HCT116 (cell line): ENCODE measurements at regions not wholly inside any gene's neighbourhood (a gene's known extent, or its start where the extent isn't known, plus 50 kb on each side); places are given as distances from the start of the nearest gene placed in this dataset.

Source experiments
- ATAC-seq: fragments of 200-7000 bp; cut with Tn5 transposase; 2 replicates; pipeline ENCODE4 v1.9.1; 2020; ENCODE audit warnings: mild to moderate bottlenecking, moderate library complexity
- BruUV-seq: library from RNA; stranded (reverse); fragments of 400-500 nt; replicated peaks from 2 replicates; lab custom pipeline; 2021; lab: Mats Ljungman, UMichigan
- CTCF ChIA-PET: fragments of 300-600 bp; sonication (Branson Sonifier 250); formaldehyde crosslinking; loops from one replicate; lab custom pipeline; 2021; ENCODE audit warnings: antibody characterized with exemption; lab: Charles Lee
- POLR2A ChIA-PET: fragments of 300-600, 350-600 bp; sonication (Branson Sonifier 250); formaldehyde crosslinking; loops from one replicate; lab custom pipeline; 2021; ENCODE audit warnings: antibody characterized with exemption; lab: Charles Lee
- RAD21 ChIA-PET, 2 experiments: fragments of 300-600 bp; sonication (Branson Sonifier 250); formaldehyde crosslinking; loops; one replicate each; lab custom pipeline; 2023; ENCODE audit warnings: low total read pairs in 2 of 2; ENCODE audit not compliant: uncharacterized antibody in 2 of 2, unreplicated experiment in 2 of 2, low non-redundant PET in 1 of 2; lab: Charles Lee
- DNase-seq: peaks from one replicate; pipeline ENCODE4 v3.0.0-alpha.2; 2010; ENCODE audit warnings: low read depth, low spot score
- H2AFZ ChIP-seq: fragments of 200-600 bp; shearing (Covaris generic), sonication (generic); 2 replicates; pipeline ENCODE4 v1.6.1; 2017; ENCODE audit warnings: low read depth, mixed run types, mixed read lengths, antibody characterized with exemption, low read length; ENCODE audit not compliant: poor library complexity, severe bottlenecking
- H3K27ac ChIP-seq: 2 replicates; pipeline ENCODE4 v1.5.1; 2012; ENCODE audit warnings: low read depth, low read length
- H3K27me3 ChIP-seq: fragments of 200-600 bp; sonication (generic); 2 replicates; pipeline ENCODE4 v1.6.1; 2016; ENCODE audit warnings: mixed run types, low read length, mixed read lengths; ENCODE audit not compliant: insufficient read depth
- H3K36me3 ChIP-seq, 2 experiments: fragments of 200-500 bp in 1 of 2; fragments of 200-600 bp in 1 of 2; sonication (Bioruptor generic) in 1 of 2; sonication (generic) in 1 of 2; 2 replicates each; pipeline versions ENCODE4 v1.5.1 to v1.6.1; 2014 to 2016; ENCODE audit warnings: low read length in 2 of 2, inconsistent platforms in 1 of 2, mixed read lengths in 1 of 2, mixed run types in 1 of 2; ENCODE audit not compliant: insufficient read depth in 2 of 2, control insufficient read depth in 1 of 2
- H3K4me1 ChIP-seq, 2 experiments: fragments of 200-600 bp in 1 of 2; sonication (generic) in 1 of 2; 2 replicates each; pipeline versions ENCODE4 v1.5.1 to v1.6.1; 2012 to 2017; ENCODE audit warnings: low read length in 2 of 2, inconsistent platforms in 1 of 2, mild to moderate bottlenecking in 1 of 2, mixed read lengths in 1 of 2, mixed run types in 1 of 2, moderate library complexity in 1 of 2; ENCODE audit not compliant: insufficient read depth in 2 of 2, control insufficient read depth in 1 of 2
- H3K4me2 ChIP-seq: fragments of 200-600 bp; sonication (generic); 2 replicates; pipeline ENCODE4 v1.6.1; 2017; ENCODE audit warnings: mixed run types, low read length, mixed read lengths
- H3K4me3 ChIP-seq, 2 experiments: fragments of 200-600 bp in 1 of 2; sonication (generic) in 1 of 2; replicated peaks in 1 of 2; 2 replicates each; pipeline ENCODE4 v1.5.1; 2011 to 2016; ENCODE audit warnings: low read length in 2 of 2, control low read depth in 1 of 2, low read depth in 1 of 2, mild to moderate bottlenecking in 1 of 2, mixed read lengths in 1 of 2, mixed run types in 1 of 2
- H3K79me2 ChIP-seq: fragments of 200-600 bp; sonication (generic); 2 replicates; pipeline ENCODE4 v1.6.1; 2017; ENCODE audit warnings: mild to moderate bottlenecking, mixed run types, low read length, moderate library complexity, mixed read lengths; ENCODE audit not compliant: insufficient read depth
- H3K9ac ChIP-seq: fragments of 200-600 bp; sonication (generic); 2 replicates; pipeline ENCODE4 v1.6.1; 2016; ENCODE audit warnings: low read length, mixed read lengths
- H3K9me2 ChIP-seq: fragments of 200-600 bp; sonication (generic), shearing (Covaris generic); 2 replicates; pipeline ENCODE4 v1.6.1; 2017; ENCODE audit warnings: mixed run types, mild to moderate bottlenecking, moderate library complexity; ENCODE audit not compliant: insufficient read depth
- H3K9me3 ChIP-seq, 2 experiments: fragments of 200-500 bp in 1 of 2; fragments of 200-600 bp in 1 of 2; sonication (Bioruptor generic) in 1 of 2; sonication (generic) in 1 of 2; 2 replicates each; pipeline ENCODE4 v1.6.1; 2014 to 2017; ENCODE audit warnings: low read length in 2 of 2, mixed read lengths in 2 of 2, inconsistent platforms in 1 of 2, low read depth in 1 of 2, mild to moderate bottlenecking in 1 of 2, mixed run types in 1 of 2, moderate library complexity in 1 of 2; ENCODE audit not compliant: control insufficient read depth in 1 of 2, insufficient read depth in 1 of 2
- H4K20me1 ChIP-seq: fragments of 200-600 bp; sonication (generic), shearing (Covaris generic); 2 replicates; pipeline ENCODE4 v1.6.1; 2017; ENCODE audit warnings: mixed run types, mild to moderate bottlenecking, moderate library complexity; ENCODE audit not compliant: insufficient read depth
- ATF3 ChIP-seq: IDR thresholded peaks from 2 replicates; pipeline ENCODE4 v1.6.1; 2012
- CEBPB ChIP-seq: IDR thresholded peaks from 2 replicates; pipeline ENCODE4 v1.6.1; 2012; ENCODE audit warnings: low read depth
- MAX ChIP-seq: IDR thresholded peaks from 2 replicates; pipeline ENCODE4 v1.6.1; 2012
- REST ChIP-seq: IDR thresholded peaks from 2 replicates; pipeline ENCODE4 v1.6.1; 2012; ENCODE audit warnings: low read depth
- SP1 ChIP-seq: IDR thresholded peaks from 2 replicates; pipeline ENCODE4 v1.6.1; 2012; ENCODE audit warnings: low read depth
- SRF ChIP-seq: IDR thresholded peaks from 2 replicates; pipeline ENCODE4 v1.6.1; 2012; ENCODE audit warnings: low read depth
- TCF7L2 ChIP-seq: IDR thresholded peaks from 2 replicates; pipeline ENCODE4 v1.7.0; 2011; ENCODE audit warnings: borderline replicate concordance, inconsistent platforms; ENCODE audit not compliant: insufficient read depth, insufficient read length; ENCODE audit errors: extremely low read depth
- YY1 ChIP-seq: IDR thresholded peaks from 2 replicates; pipeline ENCODE4 v1.6.1; 2011; ENCODE audit warnings: low read length, low read depth, moderate library complexity, mild to moderate bottlenecking; ENCODE audit not compliant: insufficient replicate concordance; ENCODE audit errors: extremely low read depth
- ZBTB33 ChIP-seq: IDR thresholded peaks from 2 replicates; pipeline ENCODE4 v1.6.1; 2011; ENCODE audit warnings: mild to moderate bottlenecking, low read length, moderate library complexity; ENCODE audit not compliant: insufficient replicate concordance; ENCODE audit errors: extremely low read depth
- ZFX ChIP-seq: fragments of 450-650 bp; IDR thresholded peaks from 2 replicates; pipeline ENCODE4 v1.6.1; 2017
- ZNF274 ChIP-seq: fragments of 200-500 bp; sonication (Bioruptor generic); IDR thresholded peaks from 2 replicates; pipeline ENCODE4 v1.6.1; 2014; ENCODE audit warnings: mild to moderate bottlenecking, low read depth, low read length, inconsistent platforms
- intact Hi-C: fragments of 100-400 bp; cut with micrococcal nuclease; formaldehyde crosslinking; loops from 2 replicates; pipeline ENCODE4 v1.10.0; 2022

GRCh38 chr5:61632064-61632463, 300.0 kb downstream of the ZSWIM6 start:
- ChIA-PET CTCF (interaction anchor here (1.0 kb wide), 1 partner anchor 26 kb away, joined by 4 read pairs; no protein-coding TSS in a partner anchor), POLR2A (no interaction called here)
- no peak overlapping the region for H3K27ac ChIP-seq
- H3K36me3 ChIP-seq, result no peaks in the 10 kb centered on the region
- no TSS peak for BruUV-seq
- H3K9ac ChIP-seq, result no peak overlapping the region
- intact Hi-C loops, result no loop called here
- TF ChIP-seq MAX (no peak), REST (no peak), ZNF274 (no peak), ATF3 (no peak), ZFX (no peak), TCF7L2 (no peak), YY1 (no peak), ZBTB33 (no peak), CEBPB (no peak), SRF (no peak), SP1 (no peak)
- TF ChIP-seq, all 23 proteins: peak for 0
- H4K20me1 ChIP-seq, result no peaks in the 10 kb centered on the region
- ATAC-seq, result no peak
- no peaks in the 10 kb centered on the region for H3K9me3 ChIP-seq
- RAD21 ChIA-PET, result no interaction called here
- H3K4me3 ChIP-seq, result no peak overlapping the region
- H3K4me2 ChIP-seq, result no peak overlapping the region
- no peaks in the 10 kb centered on the region for H3K4me1 ChIP-seq
- no peaks in the 10 kb centered on the region for H3K9me2 ChIP-seq
- no peak for DNase-seq
- H3K79me2 ChIP-seq, result no peaks in the 10 kb centered on the region
- H2AFZ ChIP-seq, result no peak overlapping the region
- H3K27me3 ChIP-seq, result no peaks in the 10 kb centered on the region
